DMS79 treated with DMSO at 0.1 percent for 48 hours (cell line): ENCODE measurements at regions not wholly inside any gene's neighbourhood (a gene's known extent, or its start where the extent isn't known, plus 50 kb on each side); places are given as distances from the start of the nearest gene placed in this dataset.
A peak's percentile ranks its signal among the peaks of the same experiment; 100 is the strongest.
"Not testable (repeated sequence)": the region's sequence is repeated elsewhere in the genome, so short reads cannot be mapped to it uniquely, and the experiment has no call there.

Experiments
- DNase-seq: peaks from one replicate; lab custom pipeline; 2025; lab: John Stamatoyannopoulos, UW

GRCh38 chr1:181948372-181948771, 113.1 kb downstream of the ZNF648 start:
- DNase-seq: no peak

GRCh38 chr1:181947441-181947840, 114.1 kb downstream of the ZNF648 start:
- DNase-seq: no peak

GRCh38 chr1:181936768-181937581, 124.5 kb downstream of the ZNF648 start:
- peak; percentile 92 for DNase-seq

- DNase-seq: no peak
Measured at GRCh38 chr1:181936269-181936668, 125.2 kb downstream of the ZNF648 start.

- DNase-seq: no peak
Measured at GRCh38 chr1:181931873-181932272, 129.6 kb downstream of the ZNF648 start.

GRCh38 chr1:181930187-181930586, 131.3 kb downstream of the ZNF648 start:
- no peak for DNase-seq

- DNase-seq: no peak
Measured at GRCh38 chr1:181926697-181927096, 134.8 kb downstream of the ZNF648 start.

- not testable (repeated sequence) for DNase-seq
Measured at GRCh38 chr1:181924034-181924433, 137.5 kb downstream of the ZNF648 start.

- DNase-seq: no peak
Measured at GRCh38 chr1:181919542-181919941, 142.0 kb downstream of the ZNF648 start.

GRCh38 chr1:181918880-181919525, 142.5 kb downstream of the ZNF648 start:
- no peak for DNase-seq

- DNase-seq: no peak
Measured at GRCh38 chr1:181911715-181912114, 149.8 kb downstream of the ZNF648 start.

- DNase-seq: no peak
Measured at GRCh38 chr1:181910905-181911304, 150.6 kb downstream of the ZNF648 start.

GRCh38 chr1:181909010-181909409, 152.5 kb downstream of the ZNF648 start:
- no peak for DNase-seq

GRCh38 chr1:181906631-181907030, 154.9 kb downstream of the ZNF648 start:
- DNase-seq: no peak

GRCh38 chr1:181905944-181906597, 155.4 kb downstream of the ZNF648 start:
- DNase-seq: no peak

GRCh38 chr1:181898773-181899172, 162.7 kb downstream of the ZNF648 start:
- DNase-seq: no peak

GRCh38 chr1:181896824-181897223, 164.7 kb downstream of the ZNF648 start:
- no peak for DNase-seq

GRCh38 chr1:181894439-181894859, 167.1 kb downstream of the ZNF648 start:
- no peak for DNase-seq

- no peak for DNase-seq
Measured at GRCh38 chr1:181893937-181894336, 167.6 kb downstream of the ZNF648 start.

- DNase-seq: not testable (repeated sequence)
Measured at GRCh38 chr1:181893150-181893549, 168.4 kb downstream of the ZNF648 start.

GRCh38 chr1:181872562-181872961, 188.9 kb downstream of the ZNF648 start:
- DNase-seq: no peak

GRCh38 chr1:181863736-181864135, 197.8 kb downstream of the ZNF648 start:
- no peak for DNase-seq

- no peak for DNase-seq
Measured at GRCh38 chr1:181863006-181863405, 198.5 kb downstream of the ZNF648 start.
